DOHH2 (cell line): ENCODE measurements at regions not wholly inside any gene's neighbourhood (a gene's known extent, or its start where the extent isn't known, plus 50 kb on each side); places are given as distances from the start of the nearest gene placed in this dataset.
"Not testable (repeated sequence)": the region's sequence is repeated elsewhere in the genome, so short reads cannot be mapped to it uniquely, and the experiment has no call there.

ENCODE experiments used
- H3F3A ChIP-seq: fragments of 200-600 bp; sonication (generic), shearing (Covaris generic); 2 replicates; pipeline ENCODE4 v1.6.0; 2016; ENCODE audit warnings: antibody characterized with exemption, mild to moderate bottlenecking; ENCODE audit not compliant: control insufficient read depth, insufficient read depth
- H3K27ac ChIP-seq: fragments of 200-600 bp; sonication (generic); 2 replicates; pipeline ENCODE4 v1.5.1; 2014; ENCODE audit warnings: low read depth, mild to moderate bottlenecking, low read length, moderate library complexity
- H3K27me3 ChIP-seq: fragments of 200-600 bp; sonication (generic); 2 replicates; pipeline ENCODE4 v1.6.1; 2014; ENCODE audit warnings: mild to moderate bottlenecking, low read length, mixed read lengths; ENCODE audit not compliant: control insufficient read depth
- H3K36me3 ChIP-seq: fragments of 200-600 bp; sonication (generic); 2 replicates; pipeline ENCODE4 v1.6.1; 2014; ENCODE audit warnings: mild to moderate bottlenecking, low read length, moderate library complexity, mixed read lengths; ENCODE audit not compliant: control insufficient read depth
- H3K4me1 ChIP-seq: fragments of 200-600 bp; sonication (generic); 2 replicates; pipeline ENCODE4 v1.6.1; 2014; ENCODE audit warnings: mild to moderate bottlenecking, low read length, mixed read lengths; ENCODE audit not compliant: control insufficient read depth
- H3K4me2 ChIP-seq: fragments of 200-600 bp; sonication (generic); 2 replicates; pipeline ENCODE4 v1.6.0; 2014; ENCODE audit warnings: mild to moderate bottlenecking, low read length, moderate library complexity
- H3K4me3 ChIP-seq: fragments of 200-600 bp; sonication (generic); 2 replicates; pipeline ENCODE4 v1.5.1; 2014; ENCODE audit warnings: mild to moderate bottlenecking, low read length, mixed read lengths
- H3K79me2 ChIP-seq: fragments of 200-600 bp; sonication (generic); 2 replicates; pipeline ENCODE4 v1.6.1; 2014; ENCODE audit warnings: mild to moderate bottlenecking, low read length, mixed read lengths; ENCODE audit not compliant: control insufficient read depth
- H3K9me2 ChIP-seq: fragments of 200-600 bp; sonication (generic); replicated peaks from 2 replicates; pipeline ENCODE4 v1.6.1; 2014; ENCODE audit warnings: mild to moderate bottlenecking, low read length, mixed read lengths; ENCODE audit not compliant: control insufficient read depth
- H3K9me3 ChIP-seq: fragments of 200-600 bp; sonication (generic); 2 replicates; pipeline ENCODE4 v1.6.1; 2014; ENCODE audit warnings: antibody characterized with exemption, low read length, mixed read lengths; ENCODE audit not compliant: control insufficient read depth, insufficient read depth
- H4K20me1 ChIP-seq: fragments of 200-600 bp; sonication (generic); 2 replicates; pipeline ENCODE4 v1.6.0; 2014; ENCODE audit warnings: low read depth, mild to moderate bottlenecking, antibody characterized with exemption, low read length, moderate library complexity; ENCODE audit not compliant: control insufficient read depth, insufficient read depth
- EZH2phosphoT487 ChIP-seq: fragments of 200-600 bp; sonication (generic); IDR thresholded peaks from 2 replicates; pipeline ENCODE4 v1.6.1; 2017; ENCODE audit warnings: borderline replicate concordance, mild to moderate bottlenecking, antibody characterized with exemption, low read length, moderate library complexity, mixed read lengths
- TF ChIP-seq, protein P1 (sequence below): fragments of 200-600 bp; sonication (generic); IDR thresholded peaks from one replicate; pipeline ENCODE4 v1.5.1; 2014; ENCODE audit warnings: antibody characterized with exemption, mild to moderate bottlenecking, low read depth, low read length; ENCODE audit not compliant: poor library complexity, severe bottlenecking

DNA sequence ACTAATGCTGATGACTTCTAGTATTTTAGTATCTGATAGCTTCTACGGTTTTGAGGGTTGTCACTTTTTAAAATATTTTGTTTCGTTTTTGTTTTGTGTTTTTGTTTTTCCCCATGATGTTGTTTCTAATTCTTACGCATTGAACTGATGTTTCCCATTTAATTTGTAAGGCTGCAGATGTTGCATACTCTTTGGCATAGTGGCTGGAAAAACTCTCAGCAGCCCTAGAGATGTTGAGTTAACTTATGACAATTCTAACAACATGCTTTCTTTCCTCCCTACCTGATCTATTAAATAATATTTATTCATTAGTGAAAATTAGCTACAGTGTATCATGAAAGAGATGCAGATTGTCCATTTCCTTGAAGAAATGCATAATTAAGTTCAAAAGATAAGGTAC, 559.3 kb upstream of the GRM7 start:
- Histone ChIP-seq H3K27me3 (no peaks in the 10 kb centered on the region), H3K27ac (no peak overlapping the region), H3K9me3 (no peaks in the 10 kb centered on the region), H3K4me1 (no peaks in the 10 kb centered on the region), H3K4me3 (no peak overlapping the region), H4K20me1 (no peaks in the 10 kb centered on the region), H3K36me3 (no peaks in the 10 kb centered on the region), H3K79me2 (no peaks in the 10 kb centered on the region), H3K4me2 (no peak overlapping the region), H3F3A (no peaks in the 10 kb centered on the region), H3K9me2 (no peaks in the 10 kb centered on the region)
- TF ChIP-seq, protein P1, sequence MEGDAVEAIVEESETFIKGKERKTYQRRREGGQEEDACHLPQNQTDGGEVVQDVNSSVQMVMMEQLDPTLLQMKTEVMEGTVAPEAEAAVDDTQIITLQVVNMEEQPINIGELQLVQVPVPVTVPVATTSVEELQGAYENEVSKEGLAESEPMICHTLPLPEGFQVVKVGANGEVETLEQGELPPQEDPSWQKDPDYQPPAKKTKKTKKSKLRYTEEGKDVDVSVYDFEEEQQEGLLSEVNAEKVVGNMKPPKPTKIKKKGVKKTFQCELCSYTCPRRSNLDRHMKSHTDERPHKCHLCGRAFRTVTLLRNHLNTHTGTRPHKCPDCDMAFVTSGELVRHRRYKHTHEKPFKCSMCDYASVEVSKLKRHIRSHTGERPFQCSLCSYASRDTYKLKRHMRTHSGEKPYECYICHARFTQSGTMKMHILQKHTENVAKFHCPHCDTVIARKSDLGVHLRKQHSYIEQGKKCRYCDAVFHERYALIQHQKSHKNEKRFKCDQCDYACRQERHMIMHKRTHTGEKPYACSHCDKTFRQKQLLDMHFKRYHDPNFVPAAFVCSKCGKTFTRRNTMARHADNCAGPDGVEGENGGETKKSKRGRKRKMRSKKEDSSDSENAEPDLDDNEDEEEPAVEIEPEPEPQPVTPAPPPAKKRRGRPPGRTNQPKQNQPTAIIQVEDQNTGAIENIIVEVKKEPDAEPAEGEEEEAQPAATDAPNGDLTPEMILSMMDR, result no peak
- no peak for TF ChIP-seq EZH2phosphoT487

DNA sequence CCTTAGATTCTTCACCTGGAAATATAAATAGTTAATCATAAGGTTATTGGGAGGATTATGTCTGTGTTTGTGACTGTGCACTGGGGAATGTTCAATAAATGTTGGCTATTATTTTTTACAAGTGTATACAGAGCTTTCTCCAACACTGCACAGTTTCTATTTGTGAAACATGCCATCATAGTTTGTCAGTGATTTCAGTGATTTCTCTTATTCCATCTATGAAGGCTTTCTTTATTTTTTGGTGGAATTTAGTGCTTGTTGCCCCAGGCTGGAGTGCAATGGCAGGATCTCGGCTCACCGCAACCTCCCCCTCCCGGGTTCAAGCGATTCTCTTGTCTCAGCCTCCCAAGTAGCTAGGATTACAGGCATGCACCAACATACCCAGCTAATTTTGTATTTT, 545.0 kb upstream of the GRM7 start:
- no peaks in the 10 kb centered on the region for H3K9me3 ChIP-seq
- no peaks in the 10 kb centered on the region for H4K20me1 ChIP-seq
- H3K4me1 ChIP-seq, result no peaks in the 10 kb centered on the region
- no peaks in the 10 kb centered on the region for H3F3A ChIP-seq
- no peaks in the 10 kb centered on the region for H3K79me2 ChIP-seq
- no peaks in the 10 kb centered on the region for H3K9me2 ChIP-seq
- H3K4me3 ChIP-seq, result no peak overlapping the region
- no peaks in the 10 kb centered on the region for H3K36me3 ChIP-seq
- no peak overlapping the region for H3K27ac ChIP-seq
- no peaks in the 10 kb centered on the region for H3K27me3 ChIP-seq
- TF ChIP-seq, protein P1, result no peak
- TF ChIP-seq EZH2phosphoT487, result no peak
- H3K4me2 ChIP-seq, result no peak overlapping the region

DNA sequence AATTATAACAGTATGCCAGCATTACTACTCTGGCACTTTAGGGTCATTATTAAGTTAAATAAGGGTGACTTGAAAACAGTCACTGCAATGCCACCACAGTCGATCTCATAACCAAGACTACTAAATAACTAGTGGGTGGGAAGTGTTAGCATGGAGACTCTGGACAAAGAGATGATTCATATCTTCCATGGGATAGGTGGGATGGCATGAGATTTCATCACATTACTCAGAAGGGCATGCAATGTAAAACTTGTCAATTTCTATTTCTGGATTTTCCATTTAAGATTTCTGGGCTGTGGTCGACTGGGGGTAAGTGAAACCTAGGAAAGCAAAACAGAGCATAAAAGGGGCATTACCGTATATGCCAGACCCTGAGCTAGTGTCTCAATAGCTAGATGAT, 538.9 kb upstream of the GRM7 start:
- no peak overlapping the region for H3K27ac ChIP-seq
- H3K79me2 ChIP-seq, result no peaks in the 10 kb centered on the region
- no peaks in the 10 kb centered on the region for H3K27me3 ChIP-seq
- no peaks in the 10 kb centered on the region for H3F3A ChIP-seq
- H3K4me3 ChIP-seq, result no peak overlapping the region
- no peaks in the 10 kb centered on the region for H3K36me3 ChIP-seq
- no peaks in the 10 kb centered on the region for H3K9me3 ChIP-seq
- no peak overlapping the region for H3K4me2 ChIP-seq
- no peak for TF ChIP-seq EZH2phosphoT487
- TF ChIP-seq, protein P1, result no peak
- H3K4me1 ChIP-seq, result no peaks in the 10 kb centered on the region
- H4K20me1 ChIP-seq, result no peaks in the 10 kb centered on the region
- no peaks in the 10 kb centered on the region for H3K9me2 ChIP-seq

DNA sequence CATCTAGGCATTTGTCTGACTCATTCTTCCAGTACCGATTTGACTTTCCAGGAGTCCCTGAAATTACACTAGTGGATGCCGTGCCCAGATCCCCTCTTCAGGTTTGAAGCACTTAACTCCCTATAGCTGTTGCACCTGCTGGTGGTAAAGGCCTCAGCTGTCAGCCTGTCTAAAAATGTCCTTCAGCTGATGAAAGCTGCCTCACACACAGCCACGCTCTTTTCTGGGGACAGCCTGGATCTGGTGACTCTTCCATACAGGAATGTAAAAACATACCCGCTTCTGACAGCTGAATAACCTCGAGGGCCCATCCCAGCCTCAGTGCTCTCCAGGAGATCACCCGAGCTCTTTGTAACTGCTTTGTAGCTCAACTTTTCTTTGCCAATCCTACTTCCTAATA, 534.1 kb upstream of the GRM7 start:
- no peak for TF ChIP-seq EZH2phosphoT487
- TF ChIP-seq, protein P1, result no peak
- no peak overlapping the region for H3K4me2 ChIP-seq

DNA sequence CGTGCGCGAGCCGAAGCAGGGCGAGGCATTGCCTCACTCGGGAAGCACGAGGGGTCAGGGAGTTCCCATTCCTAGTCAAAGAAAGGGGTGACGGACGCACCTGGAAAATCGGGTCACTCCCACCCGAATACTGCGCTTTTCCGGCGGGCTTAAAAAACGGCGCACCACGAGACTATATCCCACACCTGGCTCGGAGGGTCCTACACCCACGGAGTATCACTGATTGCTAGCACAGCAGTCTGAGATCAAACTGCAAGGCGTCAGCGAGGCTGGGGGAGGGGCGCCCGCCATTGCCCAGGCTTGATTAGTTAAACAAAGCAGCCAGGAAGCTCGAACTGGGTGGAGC, 520.0 kb upstream of the GRM7 start:
- not testable (repeated sequence) for H3K27me3 ChIP-seq, H3F3A ChIP-seq, H3K36me3 ChIP-seq, H3K79me2 ChIP-seq, H3K4me3 ChIP-seq, H3K9me2 ChIP-seq, H3K27ac ChIP-seq, H4K20me1 ChIP-seq, H3K4me1 ChIP-seq, H3K9me3 ChIP-seq, H3K4me2 ChIP-seq

More for the DNA sequence above, 534.1 kb upstream of the GRM7 start:
- H3K27ac ChIP-seq, result no peak overlapping the region
- H3K36me3 ChIP-seq, result no peaks in the 10 kb centered on the region
- H3F3A ChIP-seq, result no peaks in the 10 kb centered on the region
- H4K20me1 ChIP-seq, result no peaks in the 10 kb centered on the region
- H3K4me3 ChIP-seq, result no peak overlapping the region
- no peaks in the 10 kb centered on the region for H3K27me3 ChIP-seq
- no peaks in the 10 kb centered on the region for H3K4me1 ChIP-seq
- no peaks in the 10 kb centered on the region for H3K9me2 ChIP-seq
- H3K79me2 ChIP-seq, result no peaks in the 10 kb centered on the region
- H3K9me3 ChIP-seq, result no peaks in the 10 kb centered on the region
